HEK293 (cell line): ENCODE measurements at regions not wholly inside any gene's neighbourhood (a gene's known extent, or its start where the extent isn't known, plus 50 kb on each side); places are given as distances from the start of the nearest gene placed in this dataset.

ENCODE experiments used
- CTCF ChIA-PET: fragments of 350-600 bp; formaldehyde crosslinking; extraction: SDS; loops from one replicate; lab custom pipeline; 2021; ENCODE audit warnings: antibody characterized with exemption; lab: Yijun Ruan, JAX
- POLR2A ChIA-PET: fragments of 300-600 bp; formaldehyde crosslinking; extraction: SDS; loops from one replicate; lab custom pipeline; 2020; ENCODE audit warnings: antibody characterized with exemption, inconsistent platforms; lab: Yijun Ruan, JAX
- H3K27ac ChIP-seq: fragments of 200-500 bp; sonication (Bioruptor generic); 2 replicates; pipeline ENCODE4 v1.5.1; 2014; ENCODE audit warnings: low read depth, low read length, control low read depth, inconsistent platforms; ENCODE audit errors: extremely low read depth
- H3K36me3 ChIP-seq, 2 experiments: fragments of 200-500 bp in 1 of 2; sonication (Bioruptor generic) in 1 of 2; 1 replicate in 1 of 2; 2 replicates in 1 of 2; pipeline ENCODE4 v1.5.1; 2014 to 2017; ENCODE audit warnings: inconsistent platforms in 2 of 2, low read length in 2 of 2; ENCODE audit not compliant: control insufficient read depth in 2 of 2, insufficient read depth in 1 of 2
- H3K4me1 ChIP-seq: fragments of 200-500 bp; sonication (Bioruptor generic); 2 replicates; pipeline ENCODE4 v1.5.1; 2014; ENCODE audit warnings: mild to moderate bottlenecking, low read length, inconsistent platforms; ENCODE audit not compliant: control insufficient read depth, insufficient read depth
- H3K4me3 ChIP-seq: 2 replicates; pipeline ENCODE4 v1.5.1; 2011; ENCODE audit warnings: low read depth, mild to moderate bottlenecking, control low read depth, low read length, moderate library complexity
- H3K9me3 ChIP-seq: fragments of 200-500 bp; sonication (Bioruptor generic); 2 replicates; pipeline ENCODE4 v1.5.1; 2014; ENCODE audit warnings: low read depth, low read length, inconsistent platforms; ENCODE audit not compliant: control insufficient read depth, insufficient read depth
- GLI2 ChIP-seq: fragments of 450-650 bp; formaldehyde crosslinking; IDR thresholded peaks from 2 replicates; pipeline ENCODE4; 2017; ENCODE audit warnings: missing biosample characterization, missing genetic modification characterization, low read depth, borderline replicate concordance
- HOXD13 ChIP-seq: sonication (generic); formaldehyde crosslinking; IDR thresholded peaks from 2 replicates; pipeline ENCODE4 v1.8.0; 2022; ENCODE audit warnings: missing genetic modification reagents, borderline replicate concordance
- KLF16 ChIP-seq: fragments of 450-650 bp; formaldehyde crosslinking; IDR thresholded peaks from 2 replicates; pipeline ENCODE4 v1.5.1; 2017; ENCODE audit warnings: missing biosample characterization, missing genetic modification characterization
- ZBTB7A ChIP-seq: fragments of 450-650 bp; formaldehyde crosslinking; IDR thresholded peaks from 2 replicates; pipeline ENCODE4 v1.5.1; 2016; ENCODE audit warnings: low read depth, missing biosample characterization, missing genetic modification characterization
- ZNF10 ChIP-seq: fragments of 450-650 bp; formaldehyde crosslinking; IDR thresholded peaks from 2 replicates; pipeline ENCODE4 v1.5.1; 2017; ENCODE audit warnings: missing biosample characterization, missing genetic modification characterization
- ZNF138 ChIP-seq: fragments of 450-650 bp; formaldehyde crosslinking; IDR thresholded peaks from 2 replicates; pipeline ENCODE4 v1.5.1; 2016; ENCODE audit warnings: missing biosample characterization, missing genetic modification characterization, borderline replicate concordance
- ZNF214 ChIP-seq: fragments of 450-650 bp; formaldehyde crosslinking; IDR thresholded peaks from 2 replicates; pipeline ENCODE4 v1.5.1; 2017; ENCODE audit warnings: missing biosample characterization, mild to moderate bottlenecking, missing genetic modification characterization, borderline replicate concordance
- ZNF223 ChIP-seq: fragments of 450-650 bp; formaldehyde crosslinking; IDR thresholded peaks from 2 replicates; pipeline ENCODE4 v1.5.1; 2016; ENCODE audit warnings: missing biosample characterization, missing genetic modification characterization
- ZNF24 ChIP-seq: fragments of 450-650 bp; formaldehyde crosslinking; IDR thresholded peaks from 2 replicates; pipeline ENCODE4 v1.5.1; 2016; ENCODE audit warnings: missing biosample characterization, missing genetic modification characterization
- ZNF266 ChIP-seq: fragments of 450-650 bp; formaldehyde crosslinking; IDR thresholded peaks from 2 replicates; pipeline ENCODE4 v1.5.1; 2016; ENCODE audit warnings: missing biosample characterization, missing genetic modification characterization, low read depth
- ZNF335 ChIP-seq: fragments of 450-650 bp; formaldehyde crosslinking; conservative IDR thresholded peaks from 2 replicates; pipeline ENCODE4 v1.5.1; 2016; ENCODE audit warnings: missing biosample characterization, missing genetic modification characterization
- ZNF341 ChIP-seq: fragments of 450-650 bp; formaldehyde crosslinking; IDR thresholded peaks from 2 replicates; pipeline ENCODE4; 2016; ENCODE audit warnings: low read depth, missing biosample characterization, missing genetic modification characterization
- ZNF394 ChIP-seq: fragments of 450-650 bp; formaldehyde crosslinking; IDR thresholded peaks from 2 replicates; pipeline ENCODE4 v1.5.1; 2016; ENCODE audit warnings: missing biosample characterization, missing genetic modification characterization, mild to moderate bottlenecking, moderate library complexity, borderline replicate concordance
- ZNF426 ChIP-seq: fragments of 450-650 bp; formaldehyde crosslinking; IDR thresholded peaks from 2 replicates; pipeline ENCODE4 v1.5.1; 2017; ENCODE audit warnings: missing biosample characterization, missing genetic modification characterization, mild to moderate bottlenecking, inconsistent platforms, moderate library complexity
- ZNF501 ChIP-seq: fragments of 450-650 bp; formaldehyde crosslinking; IDR thresholded peaks from 2 replicates; pipeline ENCODE4 v1.5.1; 2016; ENCODE audit warnings: missing biosample characterization, missing genetic modification characterization
- ZNF521 ChIP-seq: fragments of 450-650 bp; formaldehyde crosslinking; IDR thresholded peaks from 2 replicates; pipeline ENCODE4 v1.5.1; 2017; ENCODE audit warnings: missing biosample characterization, mild to moderate bottlenecking, missing genetic modification characterization
- ZNF549 ChIP-seq: fragments of 450-650 bp; IDR thresholded peaks from 2 replicates; pipeline ENCODE4 v1.5.1; 2018; ENCODE audit warnings: missing biosample characterization, missing genetic modification characterization, mild to moderate bottlenecking, inconsistent platforms, moderate library complexity
- ZNF626 ChIP-seq: fragments of 450-650 bp; sonication (Bioruptor Pico); formaldehyde crosslinking; IDR thresholded peaks from 2 replicates; pipeline ENCODE4 v1.5.1; 2018; ENCODE audit warnings: missing biosample characterization, missing genetic modification characterization, inconsistent platforms
- ZNF658 ChIP-seq: fragments of 450-650 bp; formaldehyde crosslinking; IDR thresholded peaks from 2 replicates; pipeline ENCODE4; 2016; ENCODE audit warnings: missing biosample characterization, missing genetic modification characterization
- ZNF664 ChIP-seq: fragments of 450-650 bp; formaldehyde crosslinking; IDR thresholded peaks from 2 replicates; pipeline ENCODE4 v1.5.1; 2016; ENCODE audit warnings: missing biosample characterization, missing genetic modification characterization
- ZNF670 ChIP-seq: fragments of 450-650 bp; formaldehyde crosslinking; IDR thresholded peaks from 2 replicates; pipeline ENCODE4 v1.5.1; 2016; ENCODE audit warnings: missing biosample characterization, missing genetic modification characterization, low read depth
- TF ChIP-seq, protein P1 (sequence below): fragments of 450-650 bp; formaldehyde crosslinking; IDR thresholded peaks from 2 replicates; pipeline ENCODE4 v1.5.1; 2016; ENCODE audit warnings: missing biosample characterization, missing genetic modification characterization
- TF ChIP-seq, protein P2 (sequence below): sonication (generic); formaldehyde crosslinking; IDR thresholded peaks from 2 replicates; pipeline ENCODE4 v1.8.1; 2022; ENCODE audit warnings: mild to moderate bottlenecking, moderate library complexity, missing genetic modification reagents
- TF ChIP-seq, protein P3 (sequence below): fragments of 450-650 bp; formaldehyde crosslinking; IDR thresholded peaks from 2 replicates; pipeline ENCODE4 v1.5.1; 2016; ENCODE audit warnings: missing biosample characterization, missing genetic modification characterization
- TF ChIP-seq, protein P4 (sequence below): fragments of 450-650 bp; formaldehyde crosslinking; IDR thresholded peaks from 2 replicates; pipeline ENCODE4 v1.5.1; 2017; ENCODE audit warnings: missing biosample characterization, missing genetic modification characterization
- TF ChIP-seq, protein P5 (sequence below): fragments of 450-650 bp; formaldehyde crosslinking; IDR thresholded peaks from 2 replicates; pipeline ENCODE4 v1.5.1; 2016; ENCODE audit warnings: missing biosample characterization, missing genetic modification characterization

DNA sequence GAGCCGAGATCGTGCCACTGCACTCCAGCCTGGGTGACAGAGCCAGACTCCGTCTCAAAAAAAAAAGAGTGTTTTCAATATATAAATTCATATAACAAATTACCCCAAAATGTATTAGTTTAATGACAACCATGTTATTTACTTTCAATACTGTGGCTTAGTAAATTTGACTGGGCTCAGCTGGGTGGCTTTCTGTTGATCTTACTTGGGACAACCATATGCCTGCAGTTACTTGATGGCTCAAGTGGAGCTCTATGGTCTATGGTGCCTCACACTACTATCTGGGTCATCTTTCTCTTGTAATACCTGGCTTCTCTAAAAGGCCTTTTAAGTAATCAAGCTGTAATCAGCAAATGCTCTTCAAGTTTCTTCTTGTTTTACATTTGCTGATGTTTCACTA is 341.5 kb upstream of the SPHKAP start (continued):
- TF ChIP-seq, protein P1, sequence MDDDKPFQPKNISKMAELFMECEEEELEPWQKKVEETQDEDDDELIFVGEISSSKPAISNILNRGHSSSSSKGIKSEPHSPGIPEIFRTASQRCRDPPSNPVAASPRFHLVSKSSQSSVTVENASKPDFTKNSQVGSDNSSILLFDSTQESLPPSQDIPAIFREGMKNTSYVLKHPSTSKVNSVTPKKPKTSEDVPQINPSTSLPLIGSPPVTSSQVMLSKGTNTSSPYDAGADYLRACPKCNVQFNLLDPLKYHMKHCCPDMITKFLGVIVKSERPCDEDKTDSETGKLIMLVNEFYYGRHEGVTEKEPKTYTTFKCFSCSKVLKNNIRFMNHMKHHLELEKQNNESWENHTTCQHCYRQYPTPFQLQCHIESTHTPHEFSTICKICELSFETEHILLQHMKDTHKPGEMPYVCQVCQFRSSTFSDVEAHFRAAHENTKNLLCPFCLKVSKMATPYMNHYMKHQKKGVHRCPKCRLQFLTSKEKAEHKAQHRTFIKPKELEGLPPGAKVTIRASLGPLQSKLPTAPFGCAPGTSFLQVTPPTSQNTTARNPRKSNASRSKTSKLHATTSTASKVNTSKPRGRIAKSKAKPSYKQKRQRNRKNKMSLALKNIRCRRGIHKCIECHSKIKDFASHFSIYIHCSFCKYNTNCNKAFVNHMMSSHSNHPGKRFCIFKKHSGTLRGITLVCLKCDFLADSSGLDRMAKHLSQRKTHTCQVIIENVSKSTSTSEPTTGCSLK (tag by site-specific recombination): no peak

DNA sequence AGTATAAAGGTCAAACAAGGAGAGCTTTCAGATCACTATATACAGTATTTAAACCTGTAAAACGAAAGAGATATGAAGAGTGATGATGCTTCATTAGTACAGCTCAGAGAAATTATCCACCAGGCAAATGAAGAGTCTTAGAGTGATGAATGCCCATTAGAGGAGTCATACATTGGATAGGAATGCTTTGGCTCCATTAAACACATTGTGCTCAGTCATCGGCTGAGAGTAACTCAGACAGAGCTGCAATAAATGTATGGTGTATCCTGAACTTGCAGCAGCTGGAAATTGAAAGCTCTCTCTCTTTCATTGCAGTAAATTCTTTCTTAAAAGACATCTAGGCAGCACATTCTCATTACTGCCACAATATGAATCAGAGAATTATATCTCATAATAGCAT is 340.8 kb upstream of the SPHKAP start:
- CTCF ChIA-PET: no interaction called here

DNA sequence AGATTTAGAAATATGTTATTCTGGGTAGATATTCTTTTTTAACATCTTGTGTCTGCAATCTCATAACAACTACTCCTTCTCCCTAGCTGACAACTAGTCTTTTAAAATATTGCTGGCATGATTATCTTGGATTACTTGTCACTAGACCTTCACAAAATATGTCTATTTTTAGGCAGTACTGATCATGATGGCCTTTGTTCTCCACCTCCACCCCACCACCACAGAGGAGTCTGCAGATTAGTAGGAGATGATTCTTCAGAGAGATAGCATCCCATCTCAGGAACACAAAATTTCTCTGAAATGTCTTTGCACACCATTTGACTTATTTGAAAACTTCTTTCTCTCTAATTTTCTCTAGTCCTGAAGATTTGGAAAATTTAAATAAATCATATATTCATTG is 338.1 kb upstream of the SPHKAP start:
- H3K4me3 ChIP-seq: no peak overlapping the region
- no peaks in the 10 kb centered on the region for H3K4me1 ChIP-seq
- POLR2A ChIA-PET: no interaction called here
- H3K36me3 ChIP-seq: no peaks in the 10 kb centered on the region
- H3K27ac ChIP-seq: no peak overlapping the region
- TF ChIP-seq ZNF549 (no peak), ZNF658 (tag by site-specific recombination) (no peak), ZNF214 (tag by site-specific recombination) (no peak), ZNF626 (tag by site-specific recombination) (no peak), KLF16 (no peak), HOXD13 (CRISPR knock-in tag) (no peak), ZNF138 (tag by site-specific recombination) (no peak), ZNF426 (tag by site-specific recombination) (no peak), ZNF341 (tag by site-specific recombination) (no peak), ZNF394 (tag by site-specific recombination) (no peak), ZNF670 (no peak)
- TF ChIP-seq, protein P2, sequence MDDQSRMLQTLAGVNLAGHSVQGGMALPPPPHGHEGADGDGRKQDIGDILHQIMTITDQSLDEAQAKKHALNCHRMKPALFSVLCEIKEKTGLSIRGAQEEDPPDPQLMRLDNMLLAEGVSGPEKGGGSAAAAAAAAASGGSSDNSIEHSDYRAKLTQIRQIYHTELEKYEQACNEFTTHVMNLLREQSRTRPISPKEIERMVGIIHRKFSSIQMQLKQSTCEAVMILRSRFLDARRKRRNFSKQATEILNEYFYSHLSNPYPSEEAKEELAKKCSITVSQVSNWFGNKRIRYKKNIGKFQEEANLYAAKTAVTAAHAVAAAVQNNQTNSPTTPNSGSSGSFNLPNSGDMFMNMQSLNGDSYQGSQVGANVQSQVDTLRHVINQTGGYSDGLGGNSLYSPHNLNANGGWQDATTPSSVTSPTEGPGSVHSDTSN: no peak
- TF ChIP-seq, protein P3, sequence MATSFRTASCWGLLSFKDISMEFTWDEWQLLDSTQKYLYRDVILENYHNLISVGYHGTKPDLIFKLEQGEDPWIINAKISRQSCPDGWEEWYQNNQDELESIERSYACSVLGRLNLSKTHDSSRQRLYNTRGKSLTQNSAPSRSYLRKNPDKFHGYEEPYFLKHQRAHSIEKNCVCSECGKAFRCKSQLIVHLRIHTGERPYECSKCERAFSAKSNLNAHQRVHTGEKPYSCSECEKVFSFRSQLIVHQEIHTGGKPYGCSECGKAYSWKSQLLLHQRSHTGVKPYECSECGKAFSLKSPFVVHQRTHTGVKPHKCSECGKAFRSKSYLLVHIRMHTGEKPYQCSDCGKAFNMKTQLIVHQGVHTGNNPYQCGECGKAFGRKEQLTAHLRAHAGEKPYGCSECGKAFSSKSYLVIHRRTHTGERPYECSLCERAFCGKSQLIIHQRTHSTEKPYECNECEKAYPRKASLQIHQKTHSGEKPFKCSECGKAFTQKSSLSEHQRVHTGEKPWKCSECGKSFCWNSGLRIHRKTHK (tag by site-specific recombination): no peak
- TF ChIP-seq, protein P4, sequence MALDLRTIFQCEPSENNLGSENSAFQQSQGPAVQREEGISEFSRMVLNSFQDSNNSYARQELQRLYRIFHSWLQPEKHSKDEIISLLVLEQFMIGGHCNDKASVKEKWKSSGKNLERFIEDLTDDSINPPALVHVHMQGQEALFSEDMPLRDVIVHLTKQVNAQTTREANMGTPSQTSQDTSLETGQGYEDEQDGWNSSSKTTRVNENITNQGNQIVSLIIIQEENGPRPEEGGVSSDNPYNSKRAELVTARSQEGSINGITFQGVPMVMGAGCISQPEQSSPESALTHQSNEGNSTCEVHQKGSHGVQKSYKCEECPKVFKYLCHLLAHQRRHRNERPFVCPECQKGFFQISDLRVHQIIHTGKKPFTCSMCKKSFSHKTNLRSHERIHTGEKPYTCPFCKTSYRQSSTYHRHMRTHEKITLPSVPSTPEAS (tag by site-specific recombination): no peak
- TF ChIP-seq, protein P5, sequence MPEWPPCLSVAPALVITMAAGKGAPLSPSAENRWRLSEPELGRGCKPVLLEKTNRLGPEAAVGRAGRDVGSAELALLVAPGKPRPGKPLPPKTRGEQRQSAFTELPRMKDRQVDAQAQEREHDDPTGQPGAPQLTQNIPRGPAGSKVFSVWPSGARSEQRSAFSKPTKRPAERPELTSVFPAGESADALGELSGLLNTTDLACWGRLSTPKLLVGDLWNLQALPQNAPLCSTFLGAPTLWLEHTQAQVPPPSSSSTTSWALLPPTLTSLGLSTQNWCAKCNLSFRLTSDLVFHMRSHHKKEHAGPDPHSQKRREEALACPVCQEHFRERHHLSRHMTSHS (tag by site-specific recombination): no peak
- CTCF ChIA-PET: no interaction called here
- H3K9me3 ChIP-seq: no peaks in the 10 kb centered on the region

More for the DNA sequence above, 340.8 kb upstream of the SPHKAP start:
- H3K36me3 ChIP-seq: no peaks in the 10 kb centered on the region
- H3K9me3 ChIP-seq: no peaks in the 10 kb centered on the region
- H3K27ac ChIP-seq: no peak overlapping the region
- POLR2A ChIA-PET: no interaction called here
- TF ChIP-seq GLI2 (tag by site-specific recombination) (no peak), ZBTB7A (tag by site-specific recombination) (no peak), ZNF521 (no peak), ZNF501 (tag by site-specific recombination) (no peak), ZNF335 (no peak), ZNF10 (tag by site-specific recombination) (no peak), ZNF24 (tag by site-specific recombination) (no peak), ZNF664 (tag by site-specific recombination) (no peak), ZNF266 (tag by site-specific recombination) (no peak), ZNF223 (no peak)
- TF ChIP-seq, all 188 proteins: peak for 0
- no peak overlapping the region for H3K4me3 ChIP-seq
- H3K4me1 ChIP-seq: no peaks in the 10 kb centered on the region
